GM23248 (cell line): ENCODE measurements at regions not wholly inside any gene's neighbourhood (a gene's known extent, or its start where the extent isn't known, plus 50 kb on each side); places are given as distances from the start of the nearest gene placed in this dataset.

ENCODE experiments used
- DNase-seq: peaks from one replicate; pipeline ENCODE4 v3.0.0-alpha.2; 2015
- H2AFZ ChIP-seq: fragments of 200-600 bp; sonication (generic); 2 replicates; pipeline ENCODE4 v1.6.1; 2016; ENCODE audit warnings: antibody characterized with exemption
- H3F3A ChIP-seq: fragments of 200-600 bp; sonication (generic); 2 replicates; pipeline ENCODE4 v1.6.1; 2016; ENCODE audit warnings: mild to moderate bottlenecking, antibody characterized with exemption, mixed run types; ENCODE audit not compliant: insufficient read depth
- H3K27ac ChIP-seq: fragments of 200-600 bp; sonication (generic); 2 replicates; pipeline ENCODE4 v1.5.1; 2016; ENCODE audit warnings: mild to moderate bottlenecking
- H3K27me3 ChIP-seq: fragments of 200-600 bp; sonication (generic); replicated peaks from 2 replicates; pipeline ENCODE4 v1.6.1; 2016; ENCODE audit warnings: mild to moderate bottlenecking; ENCODE audit not compliant: insufficient read depth
- H3K36me3 ChIP-seq: fragments of 200-600 bp; sonication (generic); 2 replicates; pipeline ENCODE4 v1.6.1; 2016; ENCODE audit warnings: low read depth, mild to moderate bottlenecking
- H3K4me1 ChIP-seq: fragments of 200-600 bp; sonication (generic); 2 replicates; pipeline ENCODE4 v1.6.1; 2016; ENCODE audit warnings: mild to moderate bottlenecking; ENCODE audit not compliant: insufficient read depth
- H3K4me2 ChIP-seq: fragments of 200-600 bp; sonication (generic); one replicate; pipeline ENCODE4 v1.6.1; 2016; ENCODE audit warnings: mild to moderate bottlenecking; ENCODE audit not compliant: unreplicated experiment
- H3K4me3 ChIP-seq: fragments of 200-600 bp; sonication (generic); 2 replicates; pipeline ENCODE4 v1.5.1; 2016; ENCODE audit warnings: mild to moderate bottlenecking
- H3K79me2 ChIP-seq: fragments of 200-600 bp; sonication (generic); 2 replicates; pipeline ENCODE4 v1.6.1; 2016; ENCODE audit warnings: mild to moderate bottlenecking; ENCODE audit not compliant: insufficient read depth
- H3K9ac ChIP-seq: fragments of 200-600 bp; sonication (generic); 2 replicates; pipeline ENCODE4 v1.6.1; 2016; ENCODE audit warnings: mild to moderate bottlenecking
- H3K9me2 ChIP-seq: fragments of 200-600 bp; sonication (generic); 2 replicates; pipeline ENCODE4 v1.6.1; 2016; ENCODE audit warnings: mixed run types, mild to moderate bottlenecking, moderate library complexity; ENCODE audit not compliant: insufficient read depth
- H3K9me3 ChIP-seq: fragments of 200-600 bp; sonication (generic); one replicate; pipeline ENCODE4 v1.6.1; 2017; ENCODE audit warnings: low read depth
- H4K20me1 ChIP-seq: fragments of 200-600 bp; sonication (generic); 2 replicates; pipeline ENCODE4 v1.6.0; 2016; ENCODE audit not compliant: insufficient read depth
- EZH2 ChIP-seq: fragments of 200-600 bp; sonication (generic); IDR thresholded peaks from 2 replicates; pipeline ENCODE4 v1.6.1; 2018; ENCODE audit warnings: antibody characterized with exemption, mild to moderate bottlenecking; ENCODE audit not compliant: insufficient read depth, poor library complexity, severe bottlenecking
- EZH2phosphoT487 ChIP-seq: fragments of 200-600 bp; sonication (generic); IDR thresholded peaks from 2 replicates; pipeline ENCODE4 v1.6.1; 2018; ENCODE audit warnings: antibody characterized with exemption, moderate library complexity, mild to moderate bottlenecking, low read depth; ENCODE audit not compliant: insufficient read depth
- WGBS, 2 experiments: methylation state at CpG; one replicate each; pipeline ENCODE4 v1.1.6; 2015 to 2017; ENCODE audit warnings: low lambda C conversion rate in 2 of 2, low coverage in 1 of 2; ENCODE audit errors: missing lambda C conversion rate in 2 of 2; 5-methylcytosine and 5-hydroxymethylcytosine counted together
- in situ Hi-C: fragments of 300-500 bp; cut with MboI; formaldehyde crosslinking; loops from 2 replicates; pipeline ENCODE4 v1.15.0; 2020

DNA sequence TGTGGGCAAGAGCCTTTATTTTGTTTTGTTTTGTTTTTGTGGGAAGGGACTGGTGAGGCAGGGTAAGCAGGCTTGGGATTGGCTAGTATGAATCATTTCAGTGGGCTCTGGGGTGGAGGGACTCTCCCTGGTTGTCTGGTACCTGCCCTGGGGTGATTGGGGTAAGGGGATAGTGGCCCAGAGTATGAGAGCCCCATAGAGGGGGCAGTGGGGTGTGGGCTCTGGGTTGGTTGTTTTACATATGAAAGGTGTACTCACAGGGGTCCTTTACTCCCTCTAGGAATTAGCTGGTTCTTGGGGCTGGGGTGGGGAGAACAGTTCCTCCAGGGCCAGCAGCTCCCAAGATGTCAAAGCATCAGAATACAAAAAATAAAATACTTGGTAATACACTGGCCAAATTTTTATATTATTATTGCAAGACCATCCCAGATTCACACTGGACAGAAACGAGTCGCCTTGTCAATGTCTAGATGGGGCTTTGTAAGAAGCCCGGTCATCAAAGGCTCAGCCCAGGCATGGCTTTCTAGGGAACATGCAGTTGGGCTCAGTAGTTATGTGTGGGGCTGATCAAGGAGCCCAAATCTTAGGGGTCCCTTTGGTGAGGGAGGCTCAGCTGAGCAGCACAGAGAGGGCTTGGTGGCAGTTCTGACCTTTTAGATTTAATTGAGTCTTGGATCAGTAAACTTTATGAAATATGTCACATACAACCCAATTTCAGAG, 190.5 kb downstream of the NXNL2 start:
- Histone ChIP-seq H3K79me2 (no peaks in the 10 kb centered on the region), H3K9me2 (no peaks in the 10 kb centered on the region), H4K20me1 (no peaks in the 10 kb centered on the region), H2AFZ (no peak overlapping the region), H3K9ac (no peak overlapping the region), H3K9me3 (no peaks in the 10 kb centered on the region), H3K36me3 (no peaks in the 10 kb centered on the region), H3K27ac (no peak overlapping the region), H3K4me2 (no peak overlapping the region), H3F3A (no peaks in the 10 kb centered on the region), H3K4me3 (no peak overlapping the region), H3K4me1 (no peaks in the 10 kb centered on the region), H3K27me3 (no peaks in the 10 kb centered on the region)
- in situ Hi-C loops = no loop called here
- no peak for DNase-seq
- no peak for TF ChIP-seq EZH2
- no peak for TF ChIP-seq EZH2phosphoT487
- WGBS, 2 experiments = 84 to 93% methylated on average over 3 of the region's 3 CpGs

DNA sequence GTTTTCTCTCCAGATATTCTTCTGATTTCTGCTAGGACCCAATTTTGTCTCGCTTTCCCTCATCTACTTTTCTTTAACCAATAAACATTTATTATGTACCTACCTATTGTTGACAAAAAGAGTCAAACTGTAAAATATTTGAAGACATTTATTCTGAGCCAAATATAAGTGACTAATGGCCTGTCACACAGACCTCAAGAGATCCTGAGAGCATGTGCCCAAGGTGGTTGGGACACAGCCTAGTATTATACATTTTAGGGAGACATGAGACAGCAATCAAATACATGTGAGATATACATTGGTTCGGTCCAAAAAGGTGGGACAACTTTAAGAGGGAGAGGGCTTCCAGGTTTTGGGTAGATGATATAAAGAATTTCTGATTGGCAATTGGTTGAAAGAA, 191.8 kb downstream of the NXNL2 start:
- Histone ChIP-seq H3K4me3 (no peak overlapping the region), H3K27ac (no peak overlapping the region), H3K27me3 (no peaks in the 10 kb centered on the region), H3K9me2 (no peaks in the 10 kb centered on the region), H3K36me3 (no peaks in the 10 kb centered on the region), H3K9me3 (no peaks in the 10 kb centered on the region), H3K4me1 (peaks cover 4% of the 10 kb centered on the region), H3K79me2 (no peaks in the 10 kb centered on the region), H3F3A (0 out of 2 replicates have a peak, but pooled peaks cover 3% of the 10 kb centered on the region), H3K4me2 (no peak overlapping the region), H3K9ac (no peak overlapping the region), H4K20me1 (no peaks in the 10 kb centered on the region), H2AFZ (no peak overlapping the region)
- WGBS, 2 experiments = 94 to 97% methylated on average over 2 of the region's 2 CpGs
- no peak for DNase-seq
- in situ Hi-C loops = no loop called here
- no peak for TF ChIP-seq EZH2
- TF ChIP-seq EZH2phosphoT487 = no peak

- H2AFZ ChIP-seq = no peak overlapping the region
- peaks cover 34% of the 10 kb centered on the region for H3K4me1 ChIP-seq
- no peaks in the 10 kb centered on the region for H3K9me3 ChIP-seq
- H4K20me1 ChIP-seq = no peaks in the 10 kb centered on the region
- H3K79me2 ChIP-seq = no peaks in the 10 kb centered on the region
- TF ChIP-seq EZH2 (no peak), EZH2phosphoT487 (no peak)
- DNase-seq = no peak
- no peak overlapping the region for H3K27ac ChIP-seq
- H3K9ac ChIP-seq = no peak overlapping the region
- no peak overlapping the region for H3K4me3 ChIP-seq
- no peak overlapping the region for H3K4me2 ChIP-seq
- H3K27me3 ChIP-seq = no peaks in the 10 kb centered on the region
- H3K9me2 ChIP-seq = no peaks in the 10 kb centered on the region
- no peaks in the 10 kb centered on the region for H3K36me3 ChIP-seq
- peaks cover 36% of the 10 kb centered on the region for H3F3A ChIP-seq
- in situ Hi-C loops = no loop called here
- 64 to 74% methylated on average over 1 of the region's 1 CpG for WGBS, 2 experiments
Measured at GRCh38 chr9:88730780-88731179, 195.8 kb downstream of the NXNL2 start.

DNA sequence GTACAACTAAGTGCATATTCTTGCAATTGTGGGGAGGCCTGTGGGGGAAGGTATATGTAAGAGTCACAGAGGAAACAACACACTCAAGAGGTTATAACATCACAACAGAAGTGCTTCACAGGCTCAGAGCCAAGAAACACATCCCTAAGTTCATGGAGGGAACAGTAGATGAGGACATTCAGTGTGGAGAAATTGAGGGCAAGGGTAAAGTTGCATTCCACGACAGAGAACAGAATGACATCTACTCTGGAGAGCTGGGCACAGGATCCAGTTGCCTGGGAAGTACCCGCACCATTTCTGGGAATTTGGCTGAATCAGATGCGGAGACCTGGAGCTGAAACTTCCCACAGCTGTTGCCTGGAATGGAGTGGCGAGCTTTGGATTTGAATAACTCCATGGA, 197.2 kb downstream of the NXNL2 start:
- peak; percentile 42 for DNase-seq
- H3K27ac ChIP-seq = no peak overlapping the region
- no peaks in the 10 kb centered on the region for H4K20me1 ChIP-seq
- 83 to 85% methylated on average over 4 of the region's 4 CpGs for WGBS, 2 experiments
- H3K36me3 ChIP-seq = no peaks in the 10 kb centered on the region
- H3K79me2 ChIP-seq = no peaks in the 10 kb centered on the region
- H3K9ac ChIP-seq = no peak overlapping the region
- no peak overlapping the region for H3K4me2 ChIP-seq
- H3K27me3 ChIP-seq = no peaks in the 10 kb centered on the region
- no peaks in the 10 kb centered on the region for H3K9me3 ChIP-seq
- peaks cover 34% of the 10 kb centered on the region for H3K4me1 ChIP-seq
- in situ Hi-C loops = no loop called here
- H3F3A ChIP-seq = peaks cover 36% of the 10 kb centered on the region
- no peaks in the 10 kb centered on the region for H3K9me2 ChIP-seq
- H3K4me3 ChIP-seq = no peak overlapping the region
- no peak overlapping the region for H2AFZ ChIP-seq
- TF ChIP-seq EZH2 (no peak), EZH2phosphoT487 (no peak)
